ENCODE measurements at regions not wholly inside any gene's neighbourhood (a gene's known extent, or its start where the extent isn't known, plus 50 kb on each side); places are given as distances from the start of the nearest gene placed in this dataset.

GRCh38 chr11:26027887-26028286, 304.0 kb upstream of the ANO3 start:
- no peak for TF ChIP-seq CTCF (IDR thresholded peaks at IDR 0.05)
- TF ChIP-seq POLR2AphosphoS5 (IDR thresholded peaks at IDR 0.05; ENCODE audit: low read depth, low read length), result no peak
- TF ChIP-seq SIN3A (IDR thresholded peaks at IDR 0.05; ENCODE audit: borderline replicate concordance, insufficient read depth, low read depth, low read length), result no peak
- no peak for TF ChIP-seq TCF7L2 (IDR thresholded peaks at IDR 0.05; ENCODE audit: low read depth, low read length)
